HEK293 (cell line): ENCODE measurements at regions not wholly inside any gene's neighbourhood (a gene's known extent, or its start where the extent isn't known, plus 50 kb on each side); places are given as distances from the start of the nearest gene placed in this dataset.

Source experiments
- CTCF ChIA-PET: fragments of 350-600 bp; formaldehyde crosslinking; extraction: SDS; loops from one replicate; lab custom pipeline; 2021; ENCODE audit warnings: antibody characterized with exemption; lab: Yijun Ruan, JAX
- POLR2A ChIA-PET: fragments of 300-600 bp; formaldehyde crosslinking; extraction: SDS; loops from one replicate; lab custom pipeline; 2020; ENCODE audit warnings: antibody characterized with exemption, inconsistent platforms; lab: Yijun Ruan, JAX
- H3K27ac ChIP-seq: fragments of 200-500 bp; sonication (Bioruptor generic); 2 replicates; pipeline ENCODE4 v1.5.1; 2014; ENCODE audit warnings: low read depth, low read length, control low read depth, inconsistent platforms; ENCODE audit errors: extremely low read depth
- H3K36me3 ChIP-seq, 2 experiments: fragments of 200-500 bp in 1 of 2; sonication (Bioruptor generic) in 1 of 2; 1 replicate in 1 of 2; 2 replicates in 1 of 2; pipeline ENCODE4 v1.5.1; 2014 to 2017; ENCODE audit warnings: inconsistent platforms in 2 of 2, low read length in 2 of 2; ENCODE audit not compliant: control insufficient read depth in 2 of 2, insufficient read depth in 1 of 2
- H3K4me1 ChIP-seq: fragments of 200-500 bp; sonication (Bioruptor generic); 2 replicates; pipeline ENCODE4 v1.5.1; 2014; ENCODE audit warnings: mild to moderate bottlenecking, low read length, inconsistent platforms; ENCODE audit not compliant: control insufficient read depth, insufficient read depth
- H3K4me3 ChIP-seq: 2 replicates; pipeline ENCODE4 v1.5.1; 2011; ENCODE audit warnings: low read depth, mild to moderate bottlenecking, control low read depth, low read length, moderate library complexity
- H3K9me3 ChIP-seq: fragments of 200-500 bp; sonication (Bioruptor generic); 2 replicates; pipeline ENCODE4 v1.5.1; 2014; ENCODE audit warnings: low read depth, low read length, inconsistent platforms; ENCODE audit not compliant: control insufficient read depth, insufficient read depth
- BCL11A ChIP-seq: fragments of 450-650 bp; formaldehyde crosslinking; IDR thresholded peaks from 2 replicates; pipeline ENCODE4 v1.5.1; 2016; ENCODE audit warnings: low read depth, missing biosample characterization, missing genetic modification characterization
- GLIS1 ChIP-seq: fragments of 450-650 bp; formaldehyde crosslinking; IDR thresholded peaks from 2 replicates; pipeline ENCODE4 v1.5.1; 2016; ENCODE audit warnings: missing biosample characterization, missing genetic modification characterization
- GLIS2 ChIP-seq: fragments of 450-650 bp; formaldehyde crosslinking; IDR thresholded peaks from 2 replicates; pipeline ENCODE4 v1.5.1; 2016; ENCODE audit warnings: missing biosample characterization, missing genetic modification characterization
- KLF10 ChIP-seq: fragments of 450-650 bp; IDR thresholded peaks from 2 replicates; pipeline ENCODE4 v1.5.1; 2018; ENCODE audit warnings: missing biosample characterization, mild to moderate bottlenecking, missing genetic modification characterization
- OSR2 ChIP-seq: fragments of 450-650 bp; formaldehyde crosslinking; IDR thresholded peaks from 2 replicates; pipeline ENCODE4 v1.5.1; 2016; ENCODE audit warnings: missing biosample characterization, missing genetic modification characterization
- REPIN1 ChIP-seq: fragments of 450-650 bp; formaldehyde crosslinking; IDR thresholded peaks from 2 replicates; pipeline ENCODE4 v1.5.1; 2017; ENCODE audit warnings: missing biosample characterization, missing genetic modification characterization, low read depth
- SALL2 ChIP-seq: fragments of 450-650 bp; formaldehyde crosslinking; IDR thresholded peaks from 2 replicates; pipeline ENCODE4 v1.5.0; 2017; ENCODE audit warnings: missing biosample characterization, mild to moderate bottlenecking, missing genetic modification characterization, borderline replicate concordance
- ZNF157 ChIP-seq: fragments of 450-650 bp; formaldehyde crosslinking; IDR thresholded peaks from 2 replicates; pipeline ENCODE4 v1.5.1; 2016; ENCODE audit warnings: missing biosample characterization, missing genetic modification characterization
- ZNF169 ChIP-seq: fragments of 450-650 bp; formaldehyde crosslinking; IDR thresholded peaks from 2 replicates; pipeline ENCODE4 v1.5.1; 2016; ENCODE audit warnings: missing biosample characterization, missing genetic modification characterization
- ZNF184 ChIP-seq: fragments of 450-650 bp; IDR thresholded peaks from 2 replicates; pipeline ENCODE4 v1.5.1; 2018; ENCODE audit warnings: missing biosample characterization, mild to moderate bottlenecking, missing genetic modification characterization
- ZNF311 ChIP-seq: fragments of 450-650 bp; formaldehyde crosslinking; IDR thresholded peaks from 2 replicates; pipeline ENCODE4 v1.5.1; 2017; ENCODE audit warnings: missing biosample characterization, missing genetic modification characterization, borderline replicate concordance
- ZNF416 ChIP-seq: fragments of 450-650 bp; formaldehyde crosslinking; IDR thresholded peaks from 2 replicates; pipeline ENCODE4 v1.5.1; 2016; ENCODE audit warnings: missing biosample characterization, missing genetic modification characterization
- ZNF521 ChIP-seq: fragments of 450-650 bp; formaldehyde crosslinking; IDR thresholded peaks from 2 replicates; pipeline ENCODE4 v1.5.1; 2017; ENCODE audit warnings: missing biosample characterization, mild to moderate bottlenecking, missing genetic modification characterization
- ZNF571 ChIP-seq: fragments of 450-650 bp; formaldehyde crosslinking; IDR thresholded peaks from 2 replicates; pipeline ENCODE4 v1.5.0; 2017; ENCODE audit warnings: missing biosample characterization, missing genetic modification characterization
- ZNF626 ChIP-seq: fragments of 450-650 bp; sonication (Bioruptor Pico); formaldehyde crosslinking; IDR thresholded peaks from 2 replicates; pipeline ENCODE4 v1.5.1; 2018; ENCODE audit warnings: missing biosample characterization, missing genetic modification characterization, inconsistent platforms
- ZNF660 ChIP-seq: fragments of 450-650 bp; IDR thresholded peaks from 2 replicates; pipeline ENCODE4 v1.5.1; 2018; ENCODE audit warnings: missing biosample characterization, mild to moderate bottlenecking, missing genetic modification characterization
- ZNF664 ChIP-seq: fragments of 450-650 bp; formaldehyde crosslinking; IDR thresholded peaks from 2 replicates; pipeline ENCODE4 v1.5.1; 2016; ENCODE audit warnings: missing biosample characterization, missing genetic modification characterization
- ZNF777 ChIP-seq: fragments of 450-650 bp; formaldehyde crosslinking; IDR thresholded peaks from 2 replicates; pipeline ENCODE4 v1.5.1; 2017; ENCODE audit warnings: missing biosample characterization, missing genetic modification characterization, borderline replicate concordance
- ZNF791 ChIP-seq: fragments of 450-650 bp; formaldehyde crosslinking; IDR thresholded peaks from 2 replicates; pipeline ENCODE4 v1.5.1; 2016; ENCODE audit warnings: missing biosample characterization, missing genetic modification characterization
- ZSCAN23 ChIP-seq: fragments of 450-650 bp; formaldehyde crosslinking; IDR thresholded peaks from 2 replicates; pipeline ENCODE4 v1.5.1; 2016; ENCODE audit warnings: missing biosample characterization, missing genetic modification characterization
- TF ChIP-seq, protein P1 (sequence below): fragments of 450-650 bp; formaldehyde crosslinking; IDR thresholded peaks from 2 replicates; pipeline ENCODE4; 2016; ENCODE audit warnings: missing biosample characterization, missing genetic modification characterization
- TF ChIP-seq, protein P2 (sequence below): fragments of 450-650 bp; formaldehyde crosslinking; IDR thresholded peaks from 2 replicates; pipeline ENCODE4 v1.5.1; 2016; ENCODE audit warnings: missing biosample characterization, missing genetic modification characterization
- TF ChIP-seq, protein P3 (sequence below): fragments of 450-650 bp; formaldehyde crosslinking; IDR thresholded peaks from 2 replicates; pipeline ENCODE4 v1.5.1; 2016; ENCODE audit warnings: missing biosample characterization, missing genetic modification characterization, borderline replicate concordance
- TF ChIP-seq, protein P4 (sequence below): fragments of 450-650 bp; formaldehyde crosslinking; IDR thresholded peaks from 2 replicates; pipeline ENCODE4 v1.5.1; 2016; ENCODE audit warnings: missing biosample characterization, missing genetic modification characterization
- TF ChIP-seq, protein P5 (sequence below): fragments of 450-650 bp; formaldehyde crosslinking; IDR thresholded peaks from 2 replicates; pipeline ENCODE4 v1.5.1; 2016; ENCODE audit warnings: missing biosample characterization, missing genetic modification characterization

DNA sequence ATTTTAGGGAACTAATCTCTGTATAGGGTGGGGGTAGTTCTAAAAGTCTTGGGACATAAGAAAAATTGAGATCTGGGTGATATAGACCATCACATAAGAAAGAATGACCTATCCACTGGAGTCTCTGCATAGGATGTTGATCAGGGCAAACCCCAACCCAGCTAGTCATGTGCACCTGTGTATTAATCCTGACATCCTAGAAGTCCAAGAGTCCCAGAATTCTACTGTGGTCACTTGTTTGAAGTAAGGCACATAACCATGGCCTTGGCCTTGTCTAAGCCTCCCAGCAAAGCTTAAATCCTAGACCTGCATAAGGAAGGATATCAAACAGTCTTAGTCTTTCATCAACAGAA, 334.1 kb upstream of the DCN start:
- Histone ChIP-seq H3K4me3 (no peak overlapping the region), H3K36me3 (no peaks in the 10 kb centered on the region), H3K4me1 (peaks cover 2% of the 10 kb centered on the region; the same call in 1 of the 2 replicates), H3K9me3 (no peaks in the 10 kb centered on the region), H3K27ac (no peak overlapping the region)
- TF ChIP-seq ZNF626 (tag by site-specific recombination) (no peak), ZNF664 (tag by site-specific recombination) (no peak), ZNF521 (no peak), ZNF184 (no peak), SALL2 (no peak), ZNF571 (tag by site-specific recombination) (no peak), GLIS1 (tag by site-specific recombination) (no peak), ZSCAN23 (tag by site-specific recombination) (no peak), REPIN1 (no peak), ZNF311 (tag by site-specific recombination) (no peak), OSR2 (tag by site-specific recombination) (no peak)
- TF ChIP-seq, protein P1, sequence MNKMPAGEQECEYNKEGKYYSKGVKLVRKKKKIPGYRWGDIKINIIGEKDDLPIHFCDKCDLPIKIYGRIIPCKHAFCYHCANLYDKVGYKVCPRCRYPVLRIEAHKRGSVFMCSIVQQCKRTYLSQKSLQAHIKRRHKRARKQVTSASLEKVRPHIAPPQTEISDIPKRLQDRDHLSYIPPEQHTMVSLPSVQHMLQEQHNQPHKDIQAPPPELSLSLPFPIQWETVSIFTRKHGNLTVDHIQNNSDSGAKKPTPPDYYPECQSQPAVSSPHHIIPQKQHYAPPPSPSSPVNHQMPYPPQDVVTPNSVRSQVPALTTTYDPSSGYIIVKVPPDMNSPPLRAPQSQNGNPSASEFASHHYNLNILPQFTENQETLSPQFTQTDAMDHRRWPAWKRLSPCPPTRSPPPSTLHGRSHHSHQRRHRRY (tag by site-specific recombination), result no peak
- TF ChIP-seq, protein P2, sequence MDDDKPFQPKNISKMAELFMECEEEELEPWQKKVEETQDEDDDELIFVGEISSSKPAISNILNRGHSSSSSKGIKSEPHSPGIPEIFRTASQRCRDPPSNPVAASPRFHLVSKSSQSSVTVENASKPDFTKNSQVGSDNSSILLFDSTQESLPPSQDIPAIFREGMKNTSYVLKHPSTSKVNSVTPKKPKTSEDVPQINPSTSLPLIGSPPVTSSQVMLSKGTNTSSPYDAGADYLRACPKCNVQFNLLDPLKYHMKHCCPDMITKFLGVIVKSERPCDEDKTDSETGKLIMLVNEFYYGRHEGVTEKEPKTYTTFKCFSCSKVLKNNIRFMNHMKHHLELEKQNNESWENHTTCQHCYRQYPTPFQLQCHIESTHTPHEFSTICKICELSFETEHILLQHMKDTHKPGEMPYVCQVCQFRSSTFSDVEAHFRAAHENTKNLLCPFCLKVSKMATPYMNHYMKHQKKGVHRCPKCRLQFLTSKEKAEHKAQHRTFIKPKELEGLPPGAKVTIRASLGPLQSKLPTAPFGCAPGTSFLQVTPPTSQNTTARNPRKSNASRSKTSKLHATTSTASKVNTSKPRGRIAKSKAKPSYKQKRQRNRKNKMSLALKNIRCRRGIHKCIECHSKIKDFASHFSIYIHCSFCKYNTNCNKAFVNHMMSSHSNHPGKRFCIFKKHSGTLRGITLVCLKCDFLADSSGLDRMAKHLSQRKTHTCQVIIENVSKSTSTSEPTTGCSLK (tag by site-specific recombination), result no peak
- TF ChIP-seq, protein P3, sequence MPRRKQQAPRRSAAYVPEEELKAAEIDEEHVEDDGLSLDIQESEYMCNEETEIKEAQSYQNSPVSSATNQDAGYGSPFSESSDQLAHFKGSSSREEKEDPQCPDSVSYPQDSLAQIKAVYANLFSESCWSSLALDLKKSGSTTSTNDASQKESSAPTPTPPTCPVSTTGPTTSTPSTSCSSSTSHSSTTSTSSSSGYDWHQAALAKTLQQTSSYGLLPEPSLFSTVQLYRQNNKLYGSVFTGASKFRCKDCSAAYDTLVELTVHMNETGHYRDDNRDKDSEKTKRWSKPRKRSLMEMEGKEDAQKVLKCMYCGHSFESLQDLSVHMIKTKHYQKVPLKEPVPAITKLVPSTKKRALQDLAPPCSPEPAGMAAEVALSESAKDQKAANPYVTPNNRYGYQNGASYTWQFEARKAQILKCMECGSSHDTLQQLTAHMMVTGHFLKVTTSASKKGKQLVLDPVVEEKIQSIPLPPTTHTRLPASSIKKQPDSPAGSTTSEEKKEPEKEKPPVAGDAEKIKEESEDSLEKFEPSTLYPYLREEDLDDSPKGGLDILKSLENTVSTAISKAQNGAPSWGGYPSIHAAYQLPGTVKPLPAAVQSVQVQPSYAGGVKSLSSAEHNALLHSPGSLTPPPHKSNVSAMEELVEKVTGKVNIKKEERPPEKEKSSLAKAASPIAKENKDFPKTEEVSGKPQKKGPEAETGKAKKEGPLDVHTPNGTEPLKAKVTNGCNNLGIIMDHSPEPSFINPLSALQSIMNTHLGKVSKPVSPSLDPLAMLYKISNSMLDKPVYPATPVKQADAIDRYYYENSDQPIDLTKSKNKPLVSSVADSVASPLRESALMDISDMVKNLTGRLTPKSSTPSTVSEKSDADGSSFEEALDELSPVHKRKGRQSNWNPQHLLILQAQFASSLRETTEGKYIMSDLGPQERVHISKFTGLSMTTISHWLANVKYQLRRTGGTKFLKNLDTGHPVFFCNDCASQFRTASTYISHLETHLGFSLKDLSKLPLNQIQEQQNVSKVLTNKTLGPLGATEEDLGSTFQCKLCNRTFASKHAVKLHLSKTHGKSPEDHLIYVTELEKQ (tag by site-specific recombination), result no peak
- CTCF ChIA-PET, result no interaction called here
- POLR2A ChIA-PET, result no interaction called here

DNA sequence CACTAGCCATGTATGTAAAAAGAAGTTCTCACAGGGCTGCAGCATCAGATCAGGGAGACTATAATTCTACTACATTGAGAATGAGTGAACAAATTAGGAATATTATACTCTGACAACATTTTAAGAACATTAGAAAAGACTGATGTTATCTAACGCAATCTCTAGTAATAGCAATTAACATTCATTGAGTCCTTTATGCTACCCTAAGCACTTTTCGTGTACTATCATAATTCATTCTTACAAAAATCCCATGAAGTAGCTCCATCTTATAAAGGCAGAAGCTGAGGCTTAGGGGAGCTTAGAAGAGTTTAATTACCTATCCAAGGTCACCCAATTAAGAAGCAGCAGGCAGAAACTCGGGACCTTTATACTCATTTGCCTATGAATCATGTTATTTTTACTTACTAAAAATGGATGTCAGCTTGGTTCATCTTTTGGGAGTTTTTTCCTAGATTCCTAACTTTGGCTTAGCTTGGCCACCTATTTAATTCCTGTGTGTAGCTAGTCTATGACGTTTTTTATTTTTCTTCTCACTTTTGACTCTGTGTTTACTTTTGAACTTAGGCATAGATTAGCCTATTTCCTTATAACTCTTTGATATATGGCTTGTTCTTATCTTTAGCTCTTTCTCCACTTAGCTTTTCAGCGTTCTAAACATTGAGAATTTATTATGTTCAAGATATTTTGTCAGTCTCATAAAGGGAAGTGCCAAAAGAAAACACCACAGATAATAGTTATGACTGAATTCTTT, 333.5 kb upstream of the DCN start:
- ChIA-PET POLR2A (no interaction called here), CTCF (interaction anchor here (0.6 kb wide), 1 partner anchor 20 kb away, joined by 4 read pairs; no protein-coding TSS in a partner anchor)
- Histone ChIP-seq H3K36me3 (no peaks in the 10 kb centered on the region), H3K9me3 (no peaks in the 10 kb centered on the region), H3K27ac (no peak overlapping the region), H3K4me3 (no peak overlapping the region), H3K4me1 (peaks cover 3% of the 10 kb centered on the region; the same call in 1 of the 2 replicates)
- no peak for TF ChIP-seq ZNF416
- TF ChIP-seq, protein P4, sequence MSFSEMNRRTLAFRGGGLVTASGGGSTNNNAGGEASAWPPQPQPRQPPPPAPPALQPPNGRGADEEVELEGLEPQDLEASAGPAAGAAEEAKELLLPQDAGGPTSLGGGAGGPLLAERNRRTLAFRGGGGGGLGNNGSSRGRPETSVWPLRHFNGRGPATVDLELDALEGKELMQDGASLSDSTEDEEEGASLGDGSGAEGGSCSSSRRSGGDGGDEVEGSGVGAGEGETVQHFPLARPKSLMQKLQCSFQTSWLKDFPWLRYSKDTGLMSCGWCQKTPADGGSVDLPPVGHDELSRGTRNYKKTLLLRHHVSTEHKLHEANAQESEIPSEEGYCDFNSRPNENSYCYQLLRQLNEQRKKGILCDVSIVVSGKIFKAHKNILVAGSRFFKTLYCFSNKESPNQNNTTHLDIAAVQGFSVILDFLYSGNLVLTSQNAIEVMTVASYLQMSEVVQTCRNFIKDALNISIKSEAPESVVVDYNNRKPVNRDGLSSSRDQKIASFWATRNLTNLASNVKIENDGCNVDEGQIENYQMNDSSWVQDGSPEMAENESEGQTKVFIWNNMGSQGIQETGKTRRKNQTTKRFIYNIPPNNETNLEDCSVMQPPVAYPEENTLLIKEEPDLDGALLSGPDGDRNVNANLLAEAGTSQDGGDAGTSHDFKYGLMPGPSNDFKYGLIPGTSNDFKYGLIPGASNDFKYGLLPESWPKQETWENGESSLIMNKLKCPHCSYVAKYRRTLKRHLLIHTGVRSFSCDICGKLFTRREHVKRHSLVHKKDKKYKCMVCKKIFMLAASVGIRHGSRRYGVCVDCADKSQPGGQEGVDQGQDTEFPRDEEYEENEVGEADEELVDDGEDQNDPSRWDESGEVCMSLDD (tag by site-specific recombination), result no peak
- TF ChIP-seq, protein P5, sequence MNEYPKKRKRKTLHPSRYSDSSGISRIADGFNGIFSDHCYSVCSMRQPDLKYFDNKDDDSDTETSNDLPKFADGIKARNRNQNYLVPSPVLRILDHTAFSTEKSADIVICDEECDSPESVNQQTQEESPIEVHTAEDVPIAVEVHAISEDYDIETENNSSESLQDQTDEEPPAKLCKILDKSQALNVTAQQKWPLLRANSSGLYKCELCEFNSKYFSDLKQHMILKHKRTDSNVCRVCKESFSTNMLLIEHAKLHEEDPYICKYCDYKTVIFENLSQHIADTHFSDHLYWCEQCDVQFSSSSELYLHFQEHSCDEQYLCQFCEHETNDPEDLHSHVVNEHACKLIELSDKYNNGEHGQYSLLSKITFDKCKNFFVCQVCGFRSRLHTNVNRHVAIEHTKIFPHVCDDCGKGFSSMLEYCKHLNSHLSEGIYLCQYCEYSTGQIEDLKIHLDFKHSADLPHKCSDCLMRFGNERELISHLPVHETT (tag by site-specific recombination), result no peak
- TF ChIP-seq KLF10, result no peak
- TF ChIP-seq ZNF157 (tag by site-specific recombination), result no peak
- no peak for TF ChIP-seq BCL11A (tag by site-specific recombination)
- no peak for TF ChIP-seq ZNF660 (tag by site-specific recombination)
- TF ChIP-seq ZNF791 (tag by site-specific recombination), result no peak
- TF ChIP-seq GLIS2 (tag by site-specific recombination), result no peak
- no peak for TF ChIP-seq ZNF777 (tag by site-specific recombination)
- TF ChIP-seq ZNF169, result no peak
- TF ChIP-seq ZSCAN23 (tag by site-specific recombination), result no peak
